ENCODE measurements at regions not wholly inside any gene's neighbourhood (a gene's known extent, or its start where the extent isn't known, plus 50 kb on each side); places are given as distances from the start of the nearest gene placed in this dataset.

GRCh38 chr16:65658349-65658748, 536.5 kb upstream of the CDH11 start:
- no peak for DNase-seq (ENCODE audit: low read depth in 2 of 2)

- no peak for DNase-seq (ENCODE audit: low read depth in 2 of 2)
Measured at GRCh38 chr16:65657556-65657955, 535.7 kb upstream of the CDH11 start.

DNA sequence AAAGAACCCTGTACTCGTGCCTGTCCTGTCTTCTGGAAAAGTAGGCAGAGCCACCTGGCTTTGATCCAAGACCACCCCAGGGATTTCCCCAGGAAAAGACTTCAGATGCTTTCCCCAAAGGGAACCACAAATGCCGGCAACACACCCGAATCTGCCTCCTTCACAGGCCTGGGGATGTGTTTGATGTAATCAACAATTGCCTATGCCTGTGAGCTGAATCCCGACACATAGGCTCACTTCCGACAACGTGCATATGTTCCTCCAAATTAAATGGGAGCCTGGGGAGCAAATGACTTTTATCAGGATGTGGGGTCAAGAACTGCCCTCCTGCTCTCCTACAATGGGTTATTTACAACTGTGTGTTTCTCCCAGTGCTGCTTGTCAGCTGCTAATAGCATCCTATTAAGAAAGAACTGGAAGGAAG, 535.2 kb upstream of the CDH11 start:
- no peak for DNase-seq (ENCODE audit: low read depth in 2 of 2)

GRCh38 chr16:65655802-65656201, 533.9 kb upstream of the CDH11 start:
- DNase-seq (ENCODE audit: low read depth in 2 of 2) = no peak

DNA sequence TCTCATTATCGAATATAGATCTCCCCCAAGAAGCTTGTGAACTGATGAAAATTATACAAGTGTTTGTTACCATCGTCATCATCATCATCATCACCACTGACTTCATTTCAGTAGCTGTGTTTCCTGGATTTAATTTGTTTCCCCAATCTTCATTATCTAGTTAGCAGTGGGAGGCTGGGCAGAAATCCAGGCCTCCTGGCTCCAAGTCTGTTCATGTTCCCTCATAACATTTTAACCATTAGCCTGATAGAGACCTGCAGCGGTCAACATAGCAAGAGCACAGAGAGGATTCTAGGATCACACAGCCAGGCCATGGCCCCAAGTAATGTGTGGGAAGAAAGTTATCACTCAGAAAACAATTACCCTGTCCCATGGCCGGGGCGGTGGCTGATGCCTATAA, 526.2 kb upstream of the CDH11 start:
- DNase-seq (ENCODE audit: low read depth in 2 of 2) = no peak

DNA sequence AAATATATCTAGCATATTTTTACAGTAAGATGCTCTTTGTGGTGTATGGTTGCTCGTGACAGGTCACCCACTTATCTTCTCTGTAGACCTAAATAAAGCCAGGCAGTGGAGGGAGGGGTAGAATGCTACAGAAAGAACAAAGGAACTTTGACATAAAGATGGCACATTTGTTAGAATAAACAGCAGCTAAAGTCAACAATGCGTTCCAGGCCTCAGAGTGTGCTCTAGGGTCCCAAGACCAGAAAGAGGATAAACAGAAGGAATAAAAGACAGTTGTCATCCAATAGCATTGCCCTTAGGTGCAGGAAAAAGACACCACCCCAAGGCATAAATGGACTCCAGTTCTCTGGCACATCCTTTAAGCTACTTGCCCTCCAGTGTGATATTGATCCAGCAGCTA, 523.0 kb upstream of the CDH11 start:
- no peak for DNase-seq (ENCODE audit: low read depth in 2 of 2)

DNA sequence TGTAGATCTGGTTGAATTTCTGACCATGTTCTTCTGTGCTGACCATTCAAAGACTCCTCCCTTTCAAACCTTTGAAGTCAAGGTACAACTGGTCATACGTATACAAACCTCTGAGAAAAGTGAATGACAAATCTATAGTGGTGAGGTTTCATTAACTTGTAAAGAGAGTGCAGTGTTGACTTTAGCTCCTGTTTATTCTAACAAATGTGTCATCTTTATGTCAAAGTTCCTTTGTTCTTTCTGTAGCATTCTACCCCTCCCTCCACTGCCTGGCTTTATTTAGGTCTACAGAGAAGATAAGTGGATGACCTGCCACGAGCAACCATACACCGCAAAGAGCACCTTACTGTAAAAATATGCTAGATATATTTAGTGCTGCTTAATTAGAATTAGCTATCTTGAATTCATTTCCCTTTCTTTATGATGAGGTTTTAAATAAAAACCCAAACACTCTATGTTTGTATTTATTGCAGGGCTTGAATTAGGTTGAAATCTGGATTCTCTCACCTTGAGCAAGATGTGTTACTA, 520.0 kb upstream of the CDH11 start:
- DNase-seq (ENCODE audit: low read depth in 2 of 2) = no peak

GRCh38 chr16:65641049-65641761, 519.3 kb upstream of the CDH11 start:
- no peak for DNase-seq (ENCODE audit: low read depth in 2 of 2)

GRCh38 chr16:65634833-65635232, 513.0 kb upstream of the CDH11 start:
- no peak for DNase-seq (ENCODE audit: low read depth in 2 of 2)

DNA sequence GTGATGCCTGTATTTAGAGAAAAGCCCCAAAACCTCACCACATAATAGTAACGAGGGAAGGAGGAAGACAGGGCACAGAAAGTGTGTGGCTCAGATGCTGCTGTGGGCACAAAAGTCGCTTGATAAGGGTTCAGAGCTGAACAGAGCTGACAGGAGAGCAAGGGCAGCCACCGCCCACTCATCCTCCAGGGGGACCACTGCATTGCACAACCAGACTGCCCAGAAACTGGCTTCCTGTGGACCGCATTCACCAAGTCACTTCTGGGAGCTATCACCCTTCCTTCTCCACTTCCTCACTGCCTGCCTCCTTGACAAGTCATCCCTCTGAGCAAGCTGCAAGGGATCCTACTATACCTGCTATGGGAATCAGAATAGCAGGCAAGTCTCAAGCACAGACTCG, 512.4 kb upstream of the CDH11 start:
- DNase-seq (ENCODE audit: low read depth in 2 of 2) = no peak

DNA sequence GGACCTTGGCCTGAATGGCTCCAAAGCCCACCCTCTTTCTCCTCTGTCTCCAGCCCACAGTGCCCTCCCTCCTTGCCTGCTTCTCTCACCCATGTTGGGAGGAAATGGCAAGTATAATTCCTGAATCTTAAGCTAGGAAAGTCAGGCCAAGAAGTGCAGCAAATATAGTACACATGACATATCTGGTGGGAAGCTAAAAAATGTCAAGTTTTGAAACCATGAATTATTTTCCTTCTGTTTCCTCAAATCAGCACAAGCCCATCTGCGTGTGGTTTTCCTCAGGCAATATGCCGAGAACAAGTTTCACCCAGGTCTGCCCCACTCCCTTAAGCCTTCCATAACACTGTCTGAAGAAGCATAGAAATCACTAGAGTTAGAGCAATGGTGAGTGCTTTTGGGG, 502.8 kb upstream of the CDH11 start:
- no peak for DNase-seq (ENCODE audit: low read depth in 2 of 2)

GRCh38 chr16:65624229-65624628, 502.4 kb upstream of the CDH11 start:
- no peak for DNase-seq (ENCODE audit: low read depth in 2 of 2)

- DNase-seq (ENCODE audit: low read depth in 2 of 2) = no peak
Measured at GRCh38 chr16:65622871-65623270, 501.0 kb upstream of the CDH11 start.

DNA sequence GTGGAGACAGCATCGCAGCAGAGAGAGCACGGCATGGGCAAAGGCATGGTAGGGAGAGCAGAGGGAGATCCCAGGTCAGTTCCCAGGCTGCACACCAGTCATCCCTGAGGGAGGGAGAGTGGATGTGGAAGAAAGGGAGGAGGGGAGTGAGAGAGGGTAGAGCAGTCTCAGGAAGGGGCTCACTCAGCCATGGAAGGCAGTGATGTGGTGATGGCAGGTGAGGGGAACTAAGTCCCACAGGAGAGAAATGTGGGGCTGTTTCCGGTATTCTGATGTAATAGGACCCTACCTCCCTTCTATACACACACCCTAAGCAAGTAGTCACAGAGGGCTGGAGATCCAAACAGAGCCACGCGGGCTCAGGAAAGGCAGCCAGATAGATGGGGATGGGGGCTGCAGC, 500.3 kb upstream of the CDH11 start:
- no peak for DNase-seq (ENCODE audit: low read depth in 2 of 2)

DNA sequence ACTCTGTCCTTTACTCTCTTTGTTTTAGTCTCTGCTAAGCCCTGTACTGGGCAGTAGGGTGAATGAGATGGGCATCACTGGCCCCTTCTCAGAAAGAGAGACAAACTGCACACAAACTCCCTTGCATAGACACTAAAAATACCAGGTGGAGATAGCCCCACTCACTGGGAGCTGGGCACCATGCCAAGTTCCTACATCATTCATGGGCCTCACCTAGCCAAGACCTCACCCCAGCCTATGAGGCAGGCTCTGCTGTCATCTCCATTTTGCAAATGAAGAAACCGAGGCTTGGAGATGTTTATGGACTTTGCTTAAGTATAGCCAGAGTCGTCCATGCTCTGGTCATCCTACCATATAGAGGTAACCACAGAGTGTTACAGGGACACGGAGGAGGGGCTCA, 499.8 kb upstream of the CDH11 start:
- DNase-seq (ENCODE audit: low read depth in 2 of 2) = no peak

- no peak for DNase-seq (ENCODE audit: low read depth in 2 of 2)
Measured at GRCh38 chr16:65619606-65620005, 497.7 kb upstream of the CDH11 start.

- no peak for DNase-seq (ENCODE audit: low read depth in 2 of 2)
Measured at GRCh38 chr16:65618931-65619330, 497.1 kb upstream of the CDH11 start.

GRCh38 chr16:65618333-65618732, 496.5 kb upstream of the CDH11 start:
- no peak for DNase-seq (ENCODE audit: low read depth in 2 of 2)

- DNase-seq (ENCODE audit: low read depth in 2 of 2) = no peak
Measured at GRCh38 chr16:65617421-65617820, 495.6 kb upstream of the CDH11 start.

GRCh38 chr16:65608455-65608854, 486.6 kb upstream of the CDH11 start:
- DNase-seq (ENCODE audit: low read depth in 2 of 2) = no peak

- DNase-seq (ENCODE audit: low read depth in 2 of 2) = no peak
Measured at GRCh38 chr16:65604771-65605170, 482.9 kb upstream of the CDH11 start.

DNA sequence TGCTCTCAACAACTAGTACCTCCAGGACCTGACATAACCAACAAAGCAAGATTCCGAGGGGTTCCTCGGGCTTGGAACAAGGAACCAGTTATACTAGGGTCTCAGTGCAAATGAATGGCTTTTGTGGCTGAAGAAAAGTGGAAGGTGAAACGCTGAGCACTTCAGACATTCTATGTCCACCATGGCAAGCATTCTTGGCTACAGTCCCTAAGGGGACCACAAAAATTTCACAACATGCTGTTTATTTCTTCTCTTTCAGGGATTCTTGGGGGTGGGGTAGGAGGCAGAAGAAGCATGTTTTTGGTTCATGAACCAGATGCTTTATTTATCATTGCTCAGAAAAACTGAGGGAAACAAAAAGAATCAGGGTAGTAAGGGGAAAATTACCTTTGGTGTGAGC, 479.9 kb upstream of the CDH11 start:
- no peak for DNase-seq (ENCODE audit: low read depth in 2 of 2)

GRCh38 chr16:65600629-65601028, 478.8 kb upstream of the CDH11 start:
- no peak for DNase-seq (ENCODE audit: low read depth in 2 of 2)

DNA sequence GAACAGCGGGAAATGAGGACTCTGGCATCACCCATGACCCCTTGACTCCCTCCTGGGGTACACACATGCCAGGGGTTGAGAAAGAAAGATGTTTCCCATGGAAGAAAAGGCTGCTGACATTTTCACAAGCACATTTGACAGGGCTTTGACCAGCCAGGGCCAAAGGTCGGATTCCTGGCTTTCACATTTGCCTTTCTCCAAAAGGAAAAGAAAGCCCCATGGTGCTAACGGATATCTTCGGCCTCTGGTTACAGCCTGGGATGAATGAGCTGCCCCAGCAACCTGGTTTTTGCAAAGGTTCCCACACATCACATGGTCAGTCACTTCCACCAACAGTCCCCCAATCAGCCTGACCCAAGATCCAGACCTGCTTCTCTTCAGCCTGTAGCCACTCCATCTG, 478.2 kb upstream of the CDH11 start:
- no peak for DNase-seq (ENCODE audit: low read depth in 2 of 2)
